HG02938 (cell line): ENCODE measurements at regions not wholly inside any gene's neighbourhood (a gene's known extent, or its start where the extent isn't known, plus 50 kb on each side); places are given as distances from the start of the nearest gene placed in this dataset.
A peak's percentile ranks its signal among the peaks of the same experiment; 100 is the strongest.

Experiments
- ATAC-seq: cut with Tn5 transposase; IDR thresholded peaks from one replicate; pipeline ENCODE4 v1.9.1; 2021; ENCODE audit warnings: mild to moderate bottlenecking, moderate library complexity; ENCODE audit not compliant: unreplicated experiment

- no peak for ATAC-seq
Measured at GRCh38 chr6:95352064-95352795, 225.1 kb upstream of the MANEA start.

- ATAC-seq = no peak
Measured at GRCh38 chr6:95354551-95354950, 222.8 kb upstream of the MANEA start.

GRCh38 chr6:95357380-95358020 lies 219.8 kb upstream of the MANEA start:
- no peak for ATAC-seq

- peak; percentile 96 for ATAC-seq
Measured at GRCh38 chr6:95364016-95364604, 213.2 kb upstream of the MANEA start.

GRCh38 chr6:95365454-95365853 lies 211.9 kb upstream of the MANEA start:
- ATAC-seq = no peak

GRCh38 chr6:95366414-95366813 lies 210.9 kb upstream of the MANEA start:
- ATAC-seq = no peak

GRCh38 chr6:95383878-95384277 lies 193.5 kb upstream of the MANEA start:
- no peak for ATAC-seq

GRCh38 chr6:95384988-95385387 lies 192.3 kb upstream of the MANEA start:
- no peak for ATAC-seq

GRCh38 chr6:95387845-95388244 lies 189.5 kb upstream of the MANEA start:
- no peak for ATAC-seq

GRCh38 chr6:95404777-95405176 lies 172.6 kb upstream of the MANEA start:
- no peak for ATAC-seq

GRCh38 chr6:95408111-95408510 lies 169.2 kb upstream of the MANEA start:
- no peak for ATAC-seq

GRCh38 chr6:95410168-95410567 lies 167.2 kb upstream of the MANEA start:
- no peak for ATAC-seq

- no peak for ATAC-seq
Measured at GRCh38 chr6:95413789-95414188, 163.5 kb upstream of the MANEA start.

- no peak for ATAC-seq
Measured at GRCh38 chr6:95417856-95418255, 159.5 kb upstream of the MANEA start.

- ATAC-seq = no peak
Measured at GRCh38 chr6:95420792-95421191, 156.5 kb upstream of the MANEA start.

- ATAC-seq = no peak
Measured at GRCh38 chr6:95423331-95423730, 154.0 kb upstream of the MANEA start.

GRCh38 chr6:95431637-95432228 lies 145.6 kb upstream of the MANEA start:
- ATAC-seq = no peak

GRCh38 chr6:95439741-95440140 lies 137.6 kb upstream of the MANEA start:
- no peak for ATAC-seq

- no peak for ATAC-seq
Measured at GRCh38 chr6:95448208-95448607, 129.1 kb upstream of the MANEA start.

GRCh38 chr6:95469511-95469910 lies 107.8 kb upstream of the MANEA start:
- ATAC-seq = no peak

GRCh38 chr6:95478941-95479340 lies 98.4 kb upstream of the MANEA start:
- ATAC-seq = no peak

GRCh38 chr6:95487817-95488216 lies 89.5 kb upstream of the MANEA start:
- no peak for ATAC-seq
